MM.1S (cell line): ENCODE measurements at regions not wholly inside any gene's neighbourhood (a gene's known extent, or its start where the extent isn't known, plus 50 kb on each side); places are given as distances from the start of the nearest gene placed in this dataset.

Experiments used
- DNase-seq: peaks from one replicate; pipeline ENCODE4 v3.0.0-alpha.2; 2015
- H2AFZ ChIP-seq: fragments of 300-600 bp; sonication (generic); 2 replicates; pipeline ENCODE4 v1.6.0; 2016; ENCODE audit warnings: antibody characterized with exemption, low read length
- H3F3A ChIP-seq: fragments of 300-600 bp; sonication (generic); 2 replicates; pipeline ENCODE4 v1.6.1; 2016; ENCODE audit warnings: mild to moderate bottlenecking, antibody characterized with exemption, low read length, moderate library complexity, mixed read lengths; ENCODE audit not compliant: insufficient read depth
- H3K27ac ChIP-seq: fragments of 300-600 bp; sonication (generic); 2 replicates; pipeline ENCODE4 v1.5.1; 2016; ENCODE audit warnings: mild to moderate bottlenecking, low read length
- H3K27me3 ChIP-seq: fragments of 300-600 bp; sonication (generic); replicated peaks from 2 replicates; pipeline ENCODE4 v1.6.0; 2016; ENCODE audit warnings: low read length; ENCODE audit not compliant: insufficient read depth
- H3K36me3 ChIP-seq: fragments of 300-600 bp; sonication (generic); replicated peaks from 2 replicates; pipeline ENCODE4 v1.6.1; 2016; ENCODE audit warnings: mild to moderate bottlenecking, low read length, mixed read lengths; ENCODE audit not compliant: insufficient read depth
- H3K4me1 ChIP-seq: fragments of 300-600 bp; sonication (generic); 2 replicates; pipeline ENCODE4 v1.6.1; 2016; ENCODE audit warnings: low read length, mixed read lengths
- H3K4me2 ChIP-seq: fragments of 300-600 bp; sonication (generic); 2 replicates; pipeline ENCODE4 v1.6.0; 2016; ENCODE audit warnings: low read depth, low read length
- H3K4me3 ChIP-seq: fragments of 300-600 bp; sonication (generic); 2 replicates; pipeline ENCODE4 v1.5.1; 2016; ENCODE audit warnings: low read length, mixed read lengths
- H3K79me2 ChIP-seq: fragments of 300-600 bp; sonication (generic); 2 replicates; pipeline ENCODE4 v1.6.1; 2016; ENCODE audit warnings: mixed run types, low read length, mixed read lengths
- H3K9ac ChIP-seq: fragments of 300-600 bp; sonication (generic); 2 replicates; pipeline ENCODE4 v1.6.1; 2016; ENCODE audit warnings: low read length, mixed read lengths
- H3K9me2 ChIP-seq: fragments of 300-600 bp; sonication (generic); replicated peaks from 2 replicates; pipeline ENCODE4 v1.6.1; 2016; ENCODE audit warnings: mild to moderate bottlenecking, low read length, mixed read lengths; ENCODE audit not compliant: insufficient read depth
- H3K9me3 ChIP-seq: fragments of 300-600 bp; sonication (generic); replicated peaks from 2 replicates; pipeline ENCODE4 v1.6.1; 2016; ENCODE audit warnings: mild to moderate bottlenecking, low read length, mixed read lengths; ENCODE audit not compliant: insufficient read depth
- H4K20me1 ChIP-seq: fragments of 300-600 bp; sonication (generic); 2 replicates; pipeline ENCODE4 v1.6.1; 2016; ENCODE audit warnings: mild to moderate bottlenecking, low read length, moderate library complexity, mixed read lengths; ENCODE audit not compliant: insufficient read depth
- CTCF ChIP-seq: fragments of 300-600 bp; sonication (generic); IDR thresholded peaks from 2 replicates; pipeline ENCODE4 v1.5.1; 2016; ENCODE audit warnings: antibody characterized with exemption, low read length, mixed read lengths
- EZH2 ChIP-seq: fragments of 300-600 bp; sonication (generic); optimal IDR thresholded peaks from 2 replicates; pipeline ENCODE3; 2017; ENCODE audit warnings: low read depth, mild to moderate bottlenecking, antibody characterized with exemption, low read length, mixed read lengths
- EZH2phosphoT487 ChIP-seq: fragments of 300-600 bp; sonication (generic); IDR thresholded peaks from 2 replicates; pipeline ENCODE4 v1.6.1; 2018; ENCODE audit warnings: antibody characterized with exemption, low read length

GRCh38 chr11:107116358-107116757, 98.1 kb upstream of the GUCY1A2 start:
- H3K27me3 ChIP-seq: no peaks in the 10 kb centered on the region
- H2AFZ ChIP-seq: no peak overlapping the region
- H3K9me3 ChIP-seq: no peaks in the 10 kb centered on the region
- no peaks in the 10 kb centered on the region for H3F3A ChIP-seq
- H3K27ac ChIP-seq: no peak overlapping the region
- H3K4me2 ChIP-seq: no peak overlapping the region
- no peaks in the 10 kb centered on the region for H3K36me3 ChIP-seq
- no peak for TF ChIP-seq CTCF
- no peak for TF ChIP-seq EZH2
- TF ChIP-seq EZH2phosphoT487: no peak
- no peaks in the 10 kb centered on the region for H3K79me2 ChIP-seq
- no peak overlapping the region for H3K9ac ChIP-seq
- no peak overlapping the region for H3K4me3 ChIP-seq
- H3K4me1 ChIP-seq: no peaks in the 10 kb centered on the region
- H3K9me2 ChIP-seq: no peaks in the 10 kb centered on the region
- DNase-seq: no peak
- no peaks in the 10 kb centered on the region for H4K20me1 ChIP-seq

GRCh38 chr11:107102692-107103477, 84.6 kb upstream of the GUCY1A2 start:
- H3K27ac ChIP-seq: no peak overlapping the region
- H3K4me3 ChIP-seq: no peak overlapping the region
- H3F3A ChIP-seq: no peaks in the 10 kb centered on the region
- no peak overlapping the region for H3K4me2 ChIP-seq
- no peaks in the 10 kb centered on the region for H3K79me2 ChIP-seq
- TF ChIP-seq EZH2 (no peak), CTCF (no peak), EZH2phosphoT487 (no peak)
- no peaks in the 10 kb centered on the region for H3K9me3 ChIP-seq
- no peaks in the 10 kb centered on the region for H4K20me1 ChIP-seq
- H3K4me1 ChIP-seq: no peaks in the 10 kb centered on the region
- H3K27me3 ChIP-seq: no peaks in the 10 kb centered on the region
- no peaks in the 10 kb centered on the region for H3K36me3 ChIP-seq
- H3K9me2 ChIP-seq: no peaks in the 10 kb centered on the region
- H2AFZ ChIP-seq: no peak overlapping the region
- DNase-seq: no peak
- H3K9ac ChIP-seq: no peak overlapping the region

GRCh38 chr11:107092667-107093066, 74.4 kb upstream of the GUCY1A2 start:
- H3K4me1 ChIP-seq: no peaks in the 10 kb centered on the region
- no peak overlapping the region for H2AFZ ChIP-seq
- no peaks in the 10 kb centered on the region for H3K79me2 ChIP-seq
- no peak overlapping the region for H3K9ac ChIP-seq
- no peaks in the 10 kb centered on the region for H3K9me2 ChIP-seq
- no peak for DNase-seq
- H3K4me3 ChIP-seq: no peak overlapping the region
- no peak overlapping the region for H3K4me2 ChIP-seq
- H3K9me3 ChIP-seq: no peaks in the 10 kb centered on the region
- no peaks in the 10 kb centered on the region for H3K36me3 ChIP-seq
- TF ChIP-seq EZH2 (no peak), CTCF (no peak), EZH2phosphoT487 (no peak)
- no peaks in the 10 kb centered on the region for H3F3A ChIP-seq
- no peak overlapping the region for H3K27ac ChIP-seq
- H3K27me3 ChIP-seq: no peaks in the 10 kb centered on the region
- no peaks in the 10 kb centered on the region for H4K20me1 ChIP-seq
